ENCODE measurements at regions not wholly inside any gene's neighbourhood (a gene's known extent, or its start where the extent isn't known, plus 50 kb on each side); places are given as distances from the start of the nearest gene placed in this dataset. TPM values are rescaled to one million over a fixed set of nuclear protein-coding genes. Genes with fewer than 3 reads are reported as not detected.

- DNase-seq (ENCODE audit: low read depth in 1 of 2, low spot score in 1 of 2): no peak
- Histone ChIP-seq H3K27ac (replicated peaks) (no peak overlapping the region), H3K4me3 (replicated peaks; ENCODE audit: insufficient read depth, low read length) (no peak overlapping the region), H3K27me3 (ENCODE audit: insufficient read depth, poor library complexity, severe bottlenecking) (peaks cover 3% of the 10 kb centered on the region)
- TF ChIP-seq REST (IDR thresholded peaks at IDR 0.05; ENCODE audit: insufficient replicate concordance, low read depth) (no peak), POLR2AphosphoS5 (IDR thresholded peaks at IDR 0.05; ENCODE audit: low read depth) (no peak)
Measured at GRCh38 chr15:62988701-62989100, 53.8 kb upstream of the TPM1 start.

GRCh38 chr15:62989366-62990055 is 53.0 kb upstream of the TPM1 start:
- TF ChIP-seq GABPA (IDR thresholded peaks at IDR 0.05; ENCODE audit: low read depth): no peak
- no peak for DNase-seq (ENCODE audit: low read depth in 1 of 2, low spot score in 1 of 2)
- Histone ChIP-seq H3K4me3 (replicated peaks; ENCODE audit: insufficient read depth, low read length) (no peak overlapping the region), H3K27me3 (ENCODE audit: insufficient read depth, poor library complexity, severe bottlenecking) (peaks cover 3% of the 10 kb centered on the region), H3K27ac (replicated peaks) (no peak overlapping the region)

GRCh38 chr15:62991698-62992097 is 50.8 kb upstream of the TPM1 start:
- Histone ChIP-seq H3K27me3 (ENCODE audit: insufficient read depth, poor library complexity, severe bottlenecking) (peaks cover 8% of the 10 kb centered on the region), H3K4me3 (replicated peaks; ENCODE audit: insufficient read depth, low read length) (no peak overlapping the region), H3K27ac (replicated peaks) (no peak overlapping the region)
- no peak for DNase-seq (ENCODE audit: low read depth in 1 of 2, low spot score in 1 of 2)
- TF ChIP-seq GABPA (IDR thresholded peaks at IDR 0.05; ENCODE audit: low read depth) (no peak), SPI1 (IDR thresholded peaks at IDR 0.05; ENCODE audit: borderline replicate concordance, low read depth) (no peak), REST (IDR thresholded peaks at IDR 0.05; ENCODE audit: insufficient replicate concordance, low read depth) (no peak), POLR2AphosphoS5 (IDR thresholded peaks at IDR 0.05; ENCODE audit: low read depth) (no peak)
- TF ChIP-seq, protein P1, sequence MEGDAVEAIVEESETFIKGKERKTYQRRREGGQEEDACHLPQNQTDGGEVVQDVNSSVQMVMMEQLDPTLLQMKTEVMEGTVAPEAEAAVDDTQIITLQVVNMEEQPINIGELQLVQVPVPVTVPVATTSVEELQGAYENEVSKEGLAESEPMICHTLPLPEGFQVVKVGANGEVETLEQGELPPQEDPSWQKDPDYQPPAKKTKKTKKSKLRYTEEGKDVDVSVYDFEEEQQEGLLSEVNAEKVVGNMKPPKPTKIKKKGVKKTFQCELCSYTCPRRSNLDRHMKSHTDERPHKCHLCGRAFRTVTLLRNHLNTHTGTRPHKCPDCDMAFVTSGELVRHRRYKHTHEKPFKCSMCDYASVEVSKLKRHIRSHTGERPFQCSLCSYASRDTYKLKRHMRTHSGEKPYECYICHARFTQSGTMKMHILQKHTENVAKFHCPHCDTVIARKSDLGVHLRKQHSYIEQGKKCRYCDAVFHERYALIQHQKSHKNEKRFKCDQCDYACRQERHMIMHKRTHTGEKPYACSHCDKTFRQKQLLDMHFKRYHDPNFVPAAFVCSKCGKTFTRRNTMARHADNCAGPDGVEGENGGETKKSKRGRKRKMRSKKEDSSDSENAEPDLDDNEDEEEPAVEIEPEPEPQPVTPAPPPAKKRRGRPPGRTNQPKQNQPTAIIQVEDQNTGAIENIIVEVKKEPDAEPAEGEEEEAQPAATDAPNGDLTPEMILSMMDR (IDR thresholded peaks at IDR 0.05; ENCODE audit: insufficient read depth, low read length): no peak

DNA sequence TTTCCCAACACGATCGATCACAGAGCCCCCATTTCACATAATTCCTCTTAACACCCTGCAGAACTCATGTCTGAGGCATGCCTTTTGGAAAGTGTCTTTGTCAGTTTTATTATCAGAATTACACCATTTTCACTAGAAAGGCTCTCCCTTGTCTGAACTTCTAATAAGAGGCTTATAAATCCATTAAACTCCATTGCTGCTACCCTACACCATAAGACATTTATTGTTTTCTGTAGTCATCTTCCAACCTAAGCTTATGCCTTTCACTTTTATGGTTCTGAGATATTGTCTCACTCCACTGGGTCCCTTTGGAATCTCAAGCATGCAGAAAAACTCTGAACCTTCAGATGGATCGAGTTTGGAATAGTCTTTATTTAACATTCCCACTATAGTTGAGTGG is 50.2 kb upstream of the TPM1 start:
- TF ChIP-seq POLR2AphosphoS5 (IDR thresholded peaks at IDR 0.05; ENCODE audit: low read depth) (no peak), SPI1 (IDR thresholded peaks at IDR 0.05; ENCODE audit: borderline replicate concordance, low read depth) (no peak)
- DNase-seq (ENCODE audit: low read depth in 1 of 2, low spot score in 1 of 2): no peak
- H3K27me3 ChIP-seq (ENCODE audit: insufficient read depth, poor library complexity, severe bottlenecking): peaks cover 8% of the 10 kb centered on the region
- no peak overlapping the region for H3K4me3 ChIP-seq (replicated peaks; ENCODE audit: insufficient read depth, low read length)
- H3K27ac ChIP-seq (replicated peaks): no peak overlapping the region

Small RNAs in the stretch of these regions (microRNA-seq; reads per million reads assigned to microRNA genes)
- gene MIR190A: 5.4 reads per million, percentile 17 among the genes with 10 or more reads in this experiment
- not detected for gene MIR6085
- gene MIR8067: not detected
